ENCODE measurements at regions not wholly inside any gene's neighbourhood (a gene's known extent, or its start where the extent isn't known, plus 50 kb on each side); places are given as distances from the start of the nearest gene placed in this dataset.
A peak's percentile ranks its signal among the peaks of the same experiment; 100 is the strongest.

- TF ChIP-seq CTCF (IDR thresholded peaks at IDR 0.05; ENCODE audit: low read depth, low read length, missing control alignments): peak; percentile 44
- H3K4me3 ChIP-seq (ENCODE audit: low read depth, low read length): no peak overlapping the region
- in situ Hi-C loops (cut with HindIII; ENCODE audit: low sequenced_read_pairs): no loop called here
- no peak for DNase-seq (ENCODE audit: low read depth)
Observed at GRCh38 chr5:143685246-143685815, 126.6 kb upstream of the HMHB1 start.

DNA sequence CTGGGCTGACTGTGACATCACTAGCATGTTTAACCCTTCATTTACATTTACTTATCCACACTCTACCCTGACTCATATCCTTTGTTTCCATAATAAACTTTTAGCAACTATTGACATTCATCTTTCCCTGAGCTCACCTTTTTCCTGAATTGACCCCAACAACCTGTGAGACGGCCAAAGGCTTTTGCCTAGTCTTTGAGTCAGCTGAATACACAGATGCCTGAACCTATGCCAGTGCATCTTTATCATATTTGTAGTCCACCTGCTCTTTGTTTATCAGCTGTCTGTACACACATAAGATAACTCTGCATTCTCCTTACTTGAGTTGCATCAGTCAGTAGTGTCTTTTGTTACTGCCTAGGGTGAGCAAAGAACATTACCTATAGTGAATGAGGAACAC lies 128.5 kb upstream of the HMHB1 start:
- H3K4me3 ChIP-seq (ENCODE audit: low read depth, low read length): no peak overlapping the region
- no peak for DNase-seq (ENCODE audit: low read depth)
- in situ Hi-C loops (cut with HindIII; ENCODE audit: low sequenced_read_pairs): no loop called here
- TF ChIP-seq CTCF (IDR thresholded peaks at IDR 0.05; ENCODE audit: low read depth, low read length, missing control alignments): no peak

GRCh38 chr5:143682929-143683386 lies 129.0 kb upstream of the HMHB1 start:
- TF ChIP-seq CTCF (IDR thresholded peaks at IDR 0.05; ENCODE audit: low read depth, low read length, missing control alignments): no peak
- DNase-seq (ENCODE audit: low read depth): no peak
- no peak overlapping the region for H3K4me3 ChIP-seq (ENCODE audit: low read depth, low read length)
- in situ Hi-C loops (cut with HindIII; ENCODE audit: low sequenced_read_pairs): no loop called here

GRCh38 chr5:143682246-143682905 lies 129.6 kb upstream of the HMHB1 start:
- in situ Hi-C loops (cut with HindIII; ENCODE audit: low sequenced_read_pairs): no loop called here
- no peak for TF ChIP-seq CTCF (IDR thresholded peaks at IDR 0.05; ENCODE audit: low read depth, low read length, missing control alignments)
- H3K4me3 ChIP-seq (ENCODE audit: low read depth, low read length): no peak overlapping the region
- DNase-seq (ENCODE audit: low read depth): no peak

GRCh38 chr5:143680672-143681259 lies 131.2 kb upstream of the HMHB1 start:
- H3K4me3 ChIP-seq (ENCODE audit: low read depth, low read length): no peak overlapping the region
- no peak for TF ChIP-seq CTCF (IDR thresholded peaks at IDR 0.05; ENCODE audit: low read depth, low read length, missing control alignments)
- in situ Hi-C loops (cut with HindIII; ENCODE audit: low sequenced_read_pairs): no loop called here

DNA sequence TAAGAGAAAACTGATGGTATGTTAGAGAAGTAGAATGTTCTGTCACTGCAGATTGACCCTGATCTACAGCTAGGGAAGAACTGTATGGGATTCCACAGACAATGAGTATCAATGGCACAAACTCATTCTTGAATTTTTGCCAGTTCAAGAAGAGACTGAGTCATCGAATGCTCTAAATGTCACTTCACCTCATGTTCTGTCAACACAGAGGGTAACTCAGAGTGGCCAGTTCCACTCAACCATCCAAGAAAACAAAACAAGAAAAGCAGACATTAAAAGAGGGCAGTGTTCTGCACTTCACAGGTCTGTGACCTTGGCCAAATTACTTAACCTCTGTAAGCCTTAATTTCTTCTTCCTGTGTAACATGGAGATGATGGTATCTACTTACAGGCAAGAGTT lies 132.2 kb upstream of the HMHB1 start:
- H3K4me3 ChIP-seq (ENCODE audit: low read depth, low read length): no peak overlapping the region
- DNase-seq (ENCODE audit: low read depth): no peak
- in situ Hi-C loops (cut with HindIII; ENCODE audit: low sequenced_read_pairs): no loop called here
- TF ChIP-seq CTCF (IDR thresholded peaks at IDR 0.05; ENCODE audit: low read depth, low read length, missing control alignments): no peak

More at GRCh38 chr5:143680672-143681259, 131.2 kb upstream of the HMHB1 start:
- DNase-seq (ENCODE audit: low read depth): no peak
